Spleen (tissue), 11 donors: ENCODE measurements at regions not wholly inside any gene's neighbourhood (a gene's known extent, or its start where the extent isn't known, plus 50 kb on each side); places are given as distances from the start of the nearest gene placed in this dataset.

Source experiments
- DNase-seq: peaks from one replicate; pipeline ENCODE4 v3.0.0-alpha.2; 2020
- H3K27ac ChIP-seq, 8 donors: fragments of 200-600 bp; sonication (generic) in 7 of 8; 1 replicate in 4 of 8; 2 replicates in 4 of 8; pipeline versions ENCODE4 v1.5.0 to v1.8.0; 2016 to 2021; ENCODE audit warnings: inconsistent platforms in 4 of 8, mild to moderate bottlenecking in 4 of 8, moderate library complexity in 1 of 8
- H3K27me3 ChIP-seq, 7 donors: fragments of 200-600 bp; sonication (generic) in 6 of 7; replicated peaks in 1 of 7; 1 replicate in 4 of 7; 2 replicates in 3 of 7; pipeline versions ENCODE4 v1.5.0 to v1.8.0; 2016 to 2021; ENCODE audit warnings: inconsistent platforms in 3 of 7, mild to moderate bottlenecking in 1 of 7
- H3K36me3 ChIP-seq, 6 donors: fragments of 200-600 bp; sonication (generic) in 5 of 6; 1 replicate in 4 of 6; 2 replicates in 2 of 6; pipeline versions ENCODE4 v1.5.0 to v1.8.0; 2016 to 2021; ENCODE audit warnings: inconsistent platforms in 2 of 6
- H3K4me1 ChIP-seq, 6 donors: fragments of 200-600 bp; sonication (generic) in 5 of 6; 1 replicate in 3 of 6; 2 replicates in 3 of 6; pipeline versions ENCODE4 v1.5.0 to v1.8.0; 2016 to 2021; ENCODE audit warnings: inconsistent platforms in 3 of 6
- H3K4me3 ChIP-seq, 8 donors: fragments of 200-600 bp; sonication (generic) in 7 of 8; 1 replicate in 4 of 8; 2 replicates in 4 of 8; pipeline versions ENCODE4 v1.5.0 to v1.8.0; 2016 to 2021; ENCODE audit warnings: inconsistent platforms in 4 of 8, mild to moderate bottlenecking in 4 of 8, moderate library complexity in 2 of 8
- H3K9me3 ChIP-seq, 8 donors: fragments of 200-600 bp; sonication (generic) in 7 of 8; 1 replicate in 4 of 8; 2 replicates in 4 of 8; pipeline versions ENCODE4 v1.5.0 to v1.8.0; 2016 to 2021; ENCODE audit warnings: inconsistent platforms in 4 of 8
- POLR2A ChIP-seq, 3 donors: fragments of 450-650 bp; IDR thresholded peaks; one replicate each; pipeline ENCODE4 v1.5.1; 2017; ENCODE audit warnings: antibody characterized with exemption in 3 of 3, mild to moderate bottlenecking in 1 of 3
- POLR2AphosphoS5 ChIP-seq, 3 donors: sonication (generic); formaldehyde crosslinking; IDR thresholded peaks; one replicate each; pipeline ENCODE4 v1.5.1; 2017; ENCODE audit warnings: antibody characterized with exemption in 3 of 3
- WGBS, 5 donors: extraction: QIAGEN DNeasy Blood & Tissue Kit in 3 of 5; methylation state at CpG; one replicate each; pipeline versions ENCODE4 v1.1.5 to v1.1.7; 2013 to 2018; 5-methylcytosine and 5-hydroxymethylcytosine counted together
- intact Hi-C: fragments of 100-400 bp; cut with DNase I; formaldehyde crosslinking; loops from one replicate; pipeline ENCODE4 v1.15.0; 2023; ENCODE audit warnings: low total_unique reads
- TF ChIP-seq, protein P1 (sequence below), 11 experiments: fragments of 200-600 bp in 7 of 11; fragments of 450-650 bp in 4 of 11; sonication (generic) in 4 of 11; IDR thresholded peaks in 8 of 11; conservative IDR thresholded peaks in 3 of 11; 1 replicate in 7 of 11; 2 replicates in 4 of 11; pipeline versions ENCODE4 v1.4.0 to v1.8.0; 2016 to 2021; ENCODE audit warnings: antibody characterized with exemption in 11 of 11, inconsistent platforms in 4 of 11, mild to moderate bottlenecking in 1 of 11
- donor health status: healthy with polysubstance abuse.
- donor health status: DM: no; HTN: no; CAD: no; lungs with moderate emphysema.
- donor health status: DM: no; HTN: no; CAD: no.
- donor health status: Bipolar disorder and iron deficiency.
- donor health status: healthy.
- donor health status: DM: no; HTN: no; CAD: no.
- donor health status: DM: yes; HTN: yes; CAD: no.

GRCh38 chr5:88049156-88049555 lies 219.5 kb downstream of the TMEM161B start:
- no peaks in the 10 kb centered on the region for H3K36me3 ChIP-seq
- H3K4me1 ChIP-seq: no peaks in the 10 kb centered on the region
- H3K27ac ChIP-seq: no peak overlapping the region
- no peaks in the 10 kb centered on the region for H3K9me3 ChIP-seq
- intact Hi-C loops: no loop called here
- WGBS, 5 donors: 71 to 81% (median 78%) methylated on average over 3 of the region's 3 CpGs
- DNase-seq: no peak
- H3K4me3 ChIP-seq: no peak overlapping the region
- no peaks in the 10 kb centered on the region for H3K27me3 ChIP-seq
- no peak for TF ChIP-seq POLR2AphosphoS5 (IDR thresholded peaks at IDR 0.05)
- no peak for TF ChIP-seq POLR2A (IDR thresholded peaks at IDR 0.05)
- TF ChIP-seq, protein P1, sequence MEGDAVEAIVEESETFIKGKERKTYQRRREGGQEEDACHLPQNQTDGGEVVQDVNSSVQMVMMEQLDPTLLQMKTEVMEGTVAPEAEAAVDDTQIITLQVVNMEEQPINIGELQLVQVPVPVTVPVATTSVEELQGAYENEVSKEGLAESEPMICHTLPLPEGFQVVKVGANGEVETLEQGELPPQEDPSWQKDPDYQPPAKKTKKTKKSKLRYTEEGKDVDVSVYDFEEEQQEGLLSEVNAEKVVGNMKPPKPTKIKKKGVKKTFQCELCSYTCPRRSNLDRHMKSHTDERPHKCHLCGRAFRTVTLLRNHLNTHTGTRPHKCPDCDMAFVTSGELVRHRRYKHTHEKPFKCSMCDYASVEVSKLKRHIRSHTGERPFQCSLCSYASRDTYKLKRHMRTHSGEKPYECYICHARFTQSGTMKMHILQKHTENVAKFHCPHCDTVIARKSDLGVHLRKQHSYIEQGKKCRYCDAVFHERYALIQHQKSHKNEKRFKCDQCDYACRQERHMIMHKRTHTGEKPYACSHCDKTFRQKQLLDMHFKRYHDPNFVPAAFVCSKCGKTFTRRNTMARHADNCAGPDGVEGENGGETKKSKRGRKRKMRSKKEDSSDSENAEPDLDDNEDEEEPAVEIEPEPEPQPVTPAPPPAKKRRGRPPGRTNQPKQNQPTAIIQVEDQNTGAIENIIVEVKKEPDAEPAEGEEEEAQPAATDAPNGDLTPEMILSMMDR (IDR thresholded peaks at IDR 0.05 in 8 of 11, conservative IDR thresholded peaks at IDR 0.05 in 3 of 11): no peak

GRCh38 chr5:88045931-88046461 lies 222.6 kb downstream of the TMEM161B start:
- DNase-seq: no peak
- 70 to 86% (median 72%) methylated on average over 4 of the region's 4 CpGs for WGBS, 5 donors
- Histone ChIP-seq H3K4me3 (no peak overlapping the region), H3K27me3 (no peaks in the 10 kb centered on the region), H3K9me3 (no peaks in the 10 kb centered on the region), H3K27ac (no peak overlapping the region), H3K36me3 (no peaks in the 10 kb centered on the region), H3K4me1 (no peaks in the 10 kb centered on the region)
- intact Hi-C loops: no loop called here
- TF ChIP-seq POLR2A (IDR thresholded peaks at IDR 0.05) (no peak), POLR2AphosphoS5 (IDR thresholded peaks at IDR 0.05) (no peak)
- TF ChIP-seq, protein P1 (IDR thresholded peaks at IDR 0.05 in 8 of 11, conservative IDR thresholded peaks at IDR 0.05 in 3 of 11): no peak

- Histone ChIP-seq H3K4me3 (no peak overlapping the region), H3K27me3 (no peaks in the 10 kb centered on the region), H3K36me3 (no peaks in the 10 kb centered on the region), H3K9me3 (no peaks in the 10 kb centered on the region), H3K4me1 (no peaks in the 10 kb centered on the region), H3K27ac (no peak overlapping the region)
- WGBS, 5 donors: 0 to 54% (median 0%) methylated on average over 1 of the region's 1 CpG
- DNase-seq: no peak
- intact Hi-C loops: no loop called here
- TF ChIP-seq POLR2A (IDR thresholded peaks at IDR 0.05): no peak
- TF ChIP-seq, protein P1 (IDR thresholded peaks at IDR 0.05 in 8 of 11, conservative IDR thresholded peaks at IDR 0.05 in 3 of 11): no peak
These were observed 223.5 kb downstream of the TMEM161B start for GRCh38 chr5:88045165-88045564.

GRCh38 chr5:88034520-88034919 lies 234.1 kb downstream of the TMEM161B start:
- Histone ChIP-seq H3K9me3 (peaks cover 0 to 9% (median 0%) of the 10 kb centered on the region in 8 donors), H3K4me3 (no peak overlapping the region), H3K4me1 (no peaks in the 10 kb centered on the region), H3K36me3 (no peaks in the 10 kb centered on the region), H3K27me3 (no peaks in the 10 kb centered on the region), H3K27ac (no peak overlapping the region)
- WGBS, 5 donors: 48 to 64% (median 53%) methylated on average over 1 of the region's 1 CpG
- no peak for DNase-seq
- no peak for TF ChIP-seq POLR2A (IDR thresholded peaks at IDR 0.05)
- TF ChIP-seq, protein P1 (IDR thresholded peaks at IDR 0.05 in 8 of 11, conservative IDR thresholded peaks at IDR 0.05 in 3 of 11): no peak
- TF ChIP-seq POLR2AphosphoS5 (IDR thresholded peaks at IDR 0.05): no peak
- intact Hi-C loops: no loop called here
